T-cell (primary cell): ENCODE measurements at regions not wholly inside any gene's neighbourhood (a gene's known extent, or its start where the extent isn't known, plus 50 kb on each side); places are given as distances from the start of the nearest gene placed in this dataset.

Experiments
- ATAC-seq, 4 experiments: fragments of 200-7000 bp in 3 of 4; fragments of 150-1000 bp in 1 of 4; cut with Tn5 transposase; replicated peaks in 1 of 4; 1 replicate in 3 of 4; 2 replicates in 1 of 4; pipeline ENCODE4 v1.10.0; 2021; ENCODE audit warnings: moderate library complexity in 3 of 4, mild to moderate bottlenecking in 2 of 4, moderate number of reproducible peaks in 1 of 4
- CTCF ChIA-PET, 2 donors: fragments of 300-600 bp; sonication (Branson Sonifier 250); formaldehyde crosslinking; loops; one replicate each; lab custom pipeline; 2022; ENCODE audit warnings: antibody characterized with exemption in 2 of 2; lab: Charles Lee
- POLR2A ChIA-PET, 2 donors: fragments of 300-600 bp; sonication (Branson Sonifier 250); formaldehyde crosslinking; loops; one replicate each; lab custom pipeline; 2022; ENCODE audit warnings: antibody characterized with exemption in 2 of 2; lab: Charles Lee
- DNase-seq, 35 experiments: peaks; one replicate each; pipeline versions ENCODE4 v3.0.0 to v3.0.0-alpha.2; 2013 to 2023
- H3K27ac ChIP-seq: one replicate; pipeline ENCODE4 v1.5.1; 2013; ENCODE audit warnings: low read length
- H3K27me3 ChIP-seq, 2 experiments: replicated peaks in 1 of 2; 1 replicate in 1 of 2; 2 replicates in 1 of 2; pipeline versions ENCODE4 v1.6.1 to v1.7.0; 2013; ENCODE audit warnings: low read length in 1 of 2, mixed read lengths in 1 of 2; ENCODE audit not compliant: control insufficient read depth in 2 of 2, insufficient read depth in 2 of 2; ENCODE audit errors: extremely low read depth in 1 of 2
- H3K36me3 ChIP-seq, 2 donors: 1 replicate in 1 of 2; 2 replicates in 1 of 2; pipeline versions ENCODE4 v1.6.1 to v1.7.0; 2013; ENCODE audit warnings: low read length in 1 of 2; ENCODE audit not compliant: control insufficient read depth in 2 of 2, insufficient read depth in 1 of 2; ENCODE audit errors: extremely low read depth in 1 of 2
- H3K4me1 ChIP-seq, 2 experiments: 1 replicate in 1 of 2; 2 replicates in 1 of 2; pipeline versions ENCODE4 v1.6.1 to v1.7.0; 2013; ENCODE audit warnings: low read length in 2 of 2, mixed read lengths in 1 of 2; ENCODE audit not compliant: insufficient read depth in 2 of 2, control insufficient read depth in 1 of 2; ENCODE audit errors: extremely low read depth in 1 of 2
- H3K4me3 ChIP-seq, 2 donors: 1 replicate in 1 of 2; 2 replicates in 1 of 2; pipeline versions ENCODE4 v1.5.1 to v1.7.0; 2013; ENCODE audit warnings: mild to moderate bottlenecking in 2 of 2, low read length in 1 of 2, moderate library complexity in 1 of 2; ENCODE audit not compliant: control insufficient read depth in 1 of 2; ENCODE audit errors: extremely low read depth in 1 of 2
- H3K9me3 ChIP-seq: 2 replicates; pipeline ENCODE4 v1.7.0; 2013
- H3K27ac Mint-ChIP-seq, 2 donors: one replicate each; pipeline ENCODE4 v1.8.0; 2020 to 2021; ENCODE audit warnings: mild to moderate bottlenecking in 2 of 2, mixed read lengths in 2 of 2
- H3K27me3 Mint-ChIP-seq, 2 donors: one replicate each; pipeline ENCODE4 v1.8.0; 2021 to 2022; ENCODE audit warnings: mixed read lengths in 2 of 2
- H3K36me3 Mint-ChIP-seq: one replicate; pipeline ENCODE4 v1.8.0; 2021; ENCODE audit warnings: mixed read lengths
- H3K4me1 Mint-ChIP-seq, 3 donors: one replicate each; pipeline ENCODE4 v1.8.0; 2020 to 2022; ENCODE audit warnings: mixed read lengths in 3 of 3, mild to moderate bottlenecking in 1 of 3
- H3K4me3 Mint-ChIP-seq, 3 donors: one replicate each; pipeline ENCODE4 v1.8.0; 2020 to 2022; ENCODE audit warnings: mild to moderate bottlenecking in 3 of 3, mixed read lengths in 3 of 3, moderate library complexity in 3 of 3
- H3K9me3 Mint-ChIP-seq, 3 donors: one replicate each; pipeline ENCODE4 v1.8.0; 2020 to 2022; ENCODE audit warnings: mixed read lengths in 3 of 3
- WGBS: methylation state at CpG from one replicate; pipeline ENCODE4 v1.1.5; 2013; ENCODE audit warnings: missing lambda C conversion rate; ENCODE audit not compliant: insufficient coverage; 5-methylcytosine and 5-hydroxymethylcytosine counted together

GRCh38 chr11:134475951-134476350 lies 63.9 kb upstream of the B3GAT1 start:
- no peak for DNase-seq
- no peak overlapping the region for H3K27ac ChIP-seq
- no peaks in the 10 kb centered on the region for H3K4me1 ChIP-seq
- 64% methylated on average over 7 of the region's 7 CpGs for WGBS
- H3K9me3 Mint-ChIP-seq, result peaks cover 0 to 4% (median 0%) of the 10 kb centered on the region in 3 donors
- POLR2A ChIA-PET, result no interaction called here
- no peak for ATAC-seq
- CTCF ChIA-PET, result no interaction called here
- H3K4me3 Mint-ChIP-seq, result no peak overlapping the region
- H3K27me3 Mint-ChIP-seq, result peaks cover 61 to 63% of the 10 kb centered on the region in 2 donors
- no peaks in the 10 kb centered on the region for H3K36me3 ChIP-seq
- no peak overlapping the region for H3K4me3 ChIP-seq
- H3K27ac Mint-ChIP-seq, result no peak overlapping the region
- peaks cover 0 to 55% of the 10 kb centered on the region in 2 experiments for H3K27me3 ChIP-seq
- H3K9me3 ChIP-seq, result no peaks in the 10 kb centered on the region
- peaks cover 0 to 4% (median 0%) of the 10 kb centered on the region in 3 donors for H3K4me1 Mint-ChIP-seq
- H3K36me3 Mint-ChIP-seq, result no peaks in the 10 kb centered on the region

GRCh38 chr11:134474942-134475341 lies 62.9 kb upstream of the B3GAT1 start:
- ChIA-PET POLR2A (no interaction called here), CTCF (no interaction called here)
- H3K27me3 ChIP-seq, result peaks cover 0 to 57% of the 10 kb centered on the region in 2 experiments
- no peaks in the 10 kb centered on the region for H3K4me1 ChIP-seq
- Mint-ChIP-seq H3K36me3 (no peaks in the 10 kb centered on the region), H3K4me1 (peaks cover 0 to 4% (median 0%) of the 10 kb centered on the region in 3 donors), H3K27ac (no peak overlapping the region), H3K27me3 (peaks cover 54 to 58% of the 10 kb centered on the region in 2 donors), H3K4me3 (no peak overlapping the region), H3K9me3 (peaks cover 0 to 4% (median 0%) of the 10 kb centered on the region in 3 donors)
- DNase-seq (no peak), ATAC-seq (no peak)
- H3K9me3 ChIP-seq, result no peaks in the 10 kb centered on the region
- WGBS, result 61% methylated on average over 5 of the region's 9 CpGs
- no peaks in the 10 kb centered on the region for H3K36me3 ChIP-seq
- no peak overlapping the region for H3K4me3 ChIP-seq
- H3K27ac ChIP-seq, result no peak overlapping the region

DNA sequence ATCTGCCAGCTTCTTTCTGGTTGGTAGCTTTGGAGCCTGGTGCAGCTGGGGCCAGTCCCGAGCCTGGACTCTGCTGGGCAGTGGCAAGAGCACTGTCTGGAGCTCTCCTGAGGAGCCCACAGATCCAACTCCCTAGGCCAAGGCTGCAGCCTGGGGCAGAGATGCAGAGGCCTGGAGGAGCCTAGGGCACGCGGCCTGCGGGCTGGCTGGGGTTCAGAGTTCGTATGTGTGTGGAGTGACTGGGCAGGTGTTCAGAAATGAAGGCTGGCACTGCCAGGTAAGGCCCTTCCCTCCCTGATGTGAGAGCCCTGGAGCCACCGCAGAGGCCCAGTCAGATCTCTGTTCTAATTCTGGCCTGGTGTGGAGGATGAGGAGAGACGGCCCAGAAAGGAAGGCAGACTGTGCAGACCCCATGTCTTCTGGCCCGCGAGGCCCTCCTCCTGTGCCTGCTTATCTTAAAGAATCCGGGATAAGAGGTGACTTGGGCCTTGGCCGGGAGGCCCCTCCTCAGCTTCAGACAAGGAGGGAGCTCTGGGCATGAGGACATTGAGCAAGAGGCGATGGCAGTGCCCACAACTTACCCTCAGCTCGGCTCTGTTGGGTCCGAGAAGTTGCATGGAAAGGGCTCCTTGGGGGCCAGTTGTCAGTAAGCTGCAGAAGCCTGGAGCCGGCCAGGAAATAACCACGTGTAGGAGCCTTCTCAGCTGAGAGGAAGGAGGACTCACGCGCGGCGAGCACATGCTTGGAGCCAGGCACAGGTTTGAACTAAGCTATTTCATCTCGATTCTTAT lies 62.2 kb upstream of the B3GAT1 start:
- DNase-seq (peak in 1 of 35 experiments; percentile 18), ATAC-seq (no peak)
- peaks cover 0 to 4% (median 0%) of the 10 kb centered on the region in 3 donors for H3K9me3 Mint-ChIP-seq
- H3K36me3 Mint-ChIP-seq, result no peaks in the 10 kb centered on the region
- no peak overlapping the region for H3K27ac ChIP-seq
- H3K4me3 Mint-ChIP-seq, result no peak overlapping the region
- H3K4me3 ChIP-seq, result no peak overlapping the region
- 78% methylated on average over 19 of the region's 21 CpGs for WGBS
- ChIA-PET CTCF (no interaction called here), POLR2A (no interaction called here)
- peaks cover 0 to 57% of the 10 kb centered on the region in 2 experiments for H3K27me3 ChIP-seq
- H3K4me1 ChIP-seq, result no peaks in the 10 kb centered on the region
- no peaks in the 10 kb centered on the region for H3K36me3 ChIP-seq
- no peaks in the 10 kb centered on the region for H3K9me3 ChIP-seq
- H3K27ac Mint-ChIP-seq, result no peak overlapping the region
- H3K4me1 Mint-ChIP-seq, result peaks cover 0 to 4% (median 0%) of the 10 kb centered on the region in 3 donors
- peaks cover 54 to 56% of the 10 kb centered on the region in 2 donors for H3K27me3 Mint-ChIP-seq

DNA sequence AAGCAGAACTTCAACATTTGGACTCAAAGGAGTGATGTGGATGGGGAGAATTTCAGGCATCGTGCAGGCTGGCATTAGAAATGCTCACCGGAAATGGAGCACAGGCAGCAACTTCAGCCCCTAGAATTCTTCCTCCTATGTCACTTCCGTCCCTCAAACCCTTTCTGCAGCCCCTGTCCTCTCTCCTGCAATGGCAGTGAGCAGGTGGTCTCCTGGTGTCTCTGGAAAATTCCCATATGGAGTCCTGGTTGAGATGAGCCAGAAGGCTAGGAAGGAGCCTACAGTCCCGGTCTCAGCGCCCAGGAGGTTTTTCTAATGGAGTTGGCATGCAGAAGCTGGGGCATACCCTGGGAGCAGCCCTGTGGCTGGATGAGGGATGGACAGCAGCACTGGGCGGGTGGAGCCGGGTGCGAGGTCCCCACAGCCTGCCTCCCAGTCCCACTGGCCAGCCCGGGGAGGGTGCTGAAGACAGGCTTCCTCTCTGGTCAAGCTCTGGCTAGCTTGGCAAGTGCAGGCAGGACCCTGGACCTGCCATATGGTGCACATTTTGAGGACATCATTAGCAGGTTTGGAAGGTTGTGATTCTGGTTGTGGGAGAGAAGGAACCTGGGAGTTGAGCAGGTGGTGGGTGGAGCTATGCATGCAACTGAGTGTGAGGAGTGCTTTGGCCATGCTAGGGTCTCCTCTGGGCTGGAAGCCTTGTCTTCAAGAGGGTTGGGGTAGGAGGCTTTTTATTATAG lies 59.8 kb upstream of the B3GAT1 start:
- H3K36me3 Mint-ChIP-seq, result no peaks in the 10 kb centered on the region
- no peak for DNase-seq

GRCh38 chr11:134471087-134471715 lies 59.2 kb upstream of the B3GAT1 start:
- CTCF ChIA-PET, result no interaction called here
- peaks cover 53 to 61% of the 10 kb centered on the region in 2 donors for H3K27me3 Mint-ChIP-seq
- H3K36me3 ChIP-seq, result no peaks in the 10 kb centered on the region
- no peak overlapping the region for H3K27ac ChIP-seq
- H3K4me3 Mint-ChIP-seq, result no peak overlapping the region
- H3K9me3 ChIP-seq, result no peaks in the 10 kb centered on the region
- H3K4me1 ChIP-seq, result no peaks in the 10 kb centered on the region
- POLR2A ChIA-PET, result no interaction called here
- DNase-seq, result no peak
- H3K9me3 Mint-ChIP-seq, result no peaks in the 10 kb centered on the region
- ATAC-seq, result no peak
- no peak overlapping the region for H3K4me3 ChIP-seq
- no peaks in the 10 kb centered on the region for H3K36me3 Mint-ChIP-seq
- H3K27ac Mint-ChIP-seq, result no peak overlapping the region
- H3K27me3 ChIP-seq, result peaks cover 0 to 69% of the 10 kb centered on the region in 2 experiments
- no peaks in the 10 kb centered on the region for H3K4me1 Mint-ChIP-seq
- WGBS, result 44% methylated on average over 21 of the region's 28 CpGs

More for the DNA sequence above, 59.8 kb upstream of the B3GAT1 start:
- 86% methylated on average over 6 of the region's 9 CpGs for WGBS
- no peaks in the 10 kb centered on the region for H3K36me3 ChIP-seq
- H3K27ac ChIP-seq, result no peak overlapping the region
- ChIA-PET CTCF (no interaction called here), POLR2A (no interaction called here)
- no peak overlapping the region for H3K4me3 Mint-ChIP-seq
- H3K9me3 ChIP-seq, result no peaks in the 10 kb centered on the region
- H3K4me1 ChIP-seq, result no peaks in the 10 kb centered on the region
- peaks cover 0 to 4% (median 0%) of the 10 kb centered on the region in 3 donors for H3K9me3 Mint-ChIP-seq
- peaks cover 58 to 62% of the 10 kb centered on the region in 2 donors for H3K27me3 Mint-ChIP-seq
- peaks cover 0 to 4% (median 0%) of the 10 kb centered on the region in 3 donors for H3K4me1 Mint-ChIP-seq
- ATAC-seq, result no peak
- H3K27me3 ChIP-seq, result peaks cover 0 to 65% of the 10 kb centered on the region in 2 experiments
- no peak overlapping the region for H3K4me3 ChIP-seq
- no peak overlapping the region for H3K27ac Mint-ChIP-seq

- Mint-ChIP-seq H3K27me3 (peaks cover 53 to 61% of the 10 kb centered on the region in 2 donors), H3K4me1 (no peaks in the 10 kb centered on the region), H3K36me3 (no peaks in the 10 kb centered on the region), H3K4me3 (no peak overlapping the region), H3K9me3 (no peaks in the 10 kb centered on the region), H3K27ac (no peak overlapping the region)
- H3K4me3 ChIP-seq, result no peak overlapping the region
- POLR2A ChIA-PET, result no interaction called here
- H3K36me3 ChIP-seq, result no peaks in the 10 kb centered on the region
- no peaks in the 10 kb centered on the region for H3K4me1 ChIP-seq
- no peak overlapping the region for H3K27ac ChIP-seq
- H3K27me3 ChIP-seq, result peaks cover 0 to 70% of the 10 kb centered on the region in 2 experiments
- H3K9me3 ChIP-seq, result no peaks in the 10 kb centered on the region
- DNase-seq, result no peak
- no peak for ATAC-seq
- CTCF ChIA-PET, result no interaction called here
- no CpG with 5 or more reads among the region's 6 CpGs for WGBS
Observed at GRCh38 chr11:134470238-134470637, 58.2 kb upstream of the B3GAT1 start.
